ENCODE measurements at regions not wholly inside any gene's neighbourhood (a gene's known extent, or its start where the extent isn't known, plus 50 kb on each side); places are given as distances from the start of the nearest gene placed in this dataset.

GRCh38 chr5:5826911-5827310, 404.4 kb downstream of the ICE1 start:
- TF ChIP-seq TCF12 (IDR thresholded peaks at IDR 0.05; ENCODE audit: low read depth) (no peak), YY1 (IDR thresholded peaks at IDR 0.05; ENCODE audit: low read depth) (no peak), NFIC (IDR thresholded peaks at IDR 0.05) (no peak), TEAD4 (IDR thresholded peaks at IDR 0.05) (no peak), MAX (IDR thresholded peaks at IDR 0.05) (no peak), CEBPB (IDR thresholded peaks at IDR 0.05) (no peak), RAD21 (IDR thresholded peaks at IDR 0.05; ENCODE audit: low read depth) (no peak), EGR1 (IDR thresholded peaks at IDR 0.05) (no peak), FOXM1 (IDR thresholded peaks at IDR 0.05; ENCODE audit: borderline replicate concordance, low read depth) (no peak), EP300 (IDR thresholded peaks at IDR 0.05; ENCODE audit: borderline replicate concordance) (no peak), TAF1 (IDR thresholded peaks at IDR 0.05; ENCODE audit: low read depth) (no peak)
- TF ChIP-seq, protein P1, sequence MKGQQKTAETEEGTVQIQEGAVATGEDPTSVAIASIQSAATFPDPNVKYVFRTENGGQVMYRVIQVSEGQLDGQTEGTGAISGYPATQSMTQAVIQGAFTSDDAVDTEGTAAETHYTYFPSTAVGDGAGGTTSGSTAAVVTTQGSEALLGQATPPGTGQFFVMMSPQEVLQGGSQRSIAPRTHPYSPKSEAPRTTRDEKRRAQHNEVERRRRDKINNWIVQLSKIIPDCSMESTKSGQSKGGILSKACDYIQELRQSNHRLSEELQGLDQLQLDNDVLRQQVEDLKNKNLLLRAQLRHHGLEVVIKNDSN (IDR thresholded peaks at IDR 0.05) = no peak
- TF ChIP-seq, protein P2, sequence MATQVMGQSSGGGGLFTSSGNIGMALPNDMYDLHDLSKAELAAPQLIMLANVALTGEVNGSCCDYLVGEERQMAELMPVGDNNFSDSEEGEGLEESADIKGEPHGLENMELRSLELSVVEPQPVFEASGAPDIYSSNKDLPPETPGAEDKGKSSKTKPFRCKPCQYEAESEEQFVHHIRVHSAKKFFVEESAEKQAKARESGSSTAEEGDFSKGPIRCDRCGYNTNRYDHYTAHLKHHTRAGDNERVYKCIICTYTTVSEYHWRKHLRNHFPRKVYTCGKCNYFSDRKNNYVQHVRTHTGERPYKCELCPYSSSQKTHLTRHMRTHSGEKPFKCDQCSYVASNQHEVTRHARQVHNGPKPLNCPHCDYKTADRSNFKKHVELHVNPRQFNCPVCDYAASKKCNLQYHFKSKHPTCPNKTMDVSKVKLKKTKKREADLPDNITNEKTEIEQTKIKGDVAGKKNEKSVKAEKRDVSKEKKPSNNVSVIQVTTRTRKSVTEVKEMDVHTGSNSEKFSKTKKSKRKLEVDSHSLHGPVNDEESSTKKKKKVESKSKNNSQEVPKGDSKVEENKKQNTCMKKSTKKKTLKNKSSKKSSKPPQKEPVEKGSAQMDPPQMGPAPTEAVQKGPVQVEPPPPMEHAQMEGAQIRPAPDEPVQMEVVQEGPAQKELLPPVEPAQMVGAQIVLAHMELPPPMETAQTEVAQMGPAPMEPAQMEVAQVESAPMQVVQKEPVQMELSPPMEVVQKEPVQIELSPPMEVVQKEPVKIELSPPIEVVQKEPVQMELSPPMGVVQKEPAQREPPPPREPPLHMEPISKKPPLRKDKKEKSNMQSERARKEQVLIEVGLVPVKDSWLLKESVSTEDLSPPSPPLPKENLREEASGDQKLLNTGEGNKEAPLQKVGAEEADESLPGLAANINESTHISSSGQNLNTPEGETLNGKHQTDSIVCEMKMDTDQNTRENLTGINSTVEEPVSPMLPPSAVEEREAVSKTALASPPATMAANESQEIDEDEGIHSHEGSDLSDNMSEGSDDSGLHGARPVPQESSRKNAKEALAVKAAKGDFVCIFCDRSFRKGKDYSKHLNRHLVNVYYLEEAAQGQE (IDR thresholded peaks at IDR 0.05; ENCODE audit: low read depth) = no peak
